ENCODE measurements at regions not wholly inside any gene's neighbourhood (a gene's known extent, or its start where the extent isn't known, plus 50 kb on each side); places are given as distances from the start of the nearest gene placed in this dataset.

DNA sequence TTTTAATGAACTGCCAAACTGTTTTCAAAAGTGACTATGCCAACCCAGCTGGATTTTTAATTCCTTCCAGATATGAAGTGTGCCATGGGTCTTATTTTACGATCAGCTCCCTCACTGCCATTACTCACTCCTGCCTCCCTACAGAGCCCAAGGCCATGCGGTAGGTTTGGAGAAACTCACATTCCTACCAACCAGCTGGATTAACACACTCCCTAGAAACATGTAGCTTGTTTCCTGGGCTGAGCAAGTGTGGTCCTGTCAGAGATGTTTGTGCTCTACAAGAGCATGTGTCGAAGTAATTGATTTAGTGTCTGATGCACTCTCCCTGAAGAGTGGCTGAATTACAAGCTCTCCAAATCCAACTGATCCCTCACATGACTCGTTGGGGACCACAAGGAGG, 82.5 kb downstream of the SPP2 start:
- DNase-seq (ENCODE audit: low read depth, low spot score) (no peak), FAIRE-seq (no peak)
- BruUV-seq (replicated peaks), result no TSS peak
- Histone ChIP-seq H2AFZ (ENCODE audit: low read depth, low read length) (no peak overlapping the region), H3K36me3 (ENCODE audit: control insufficient read depth in 2 of 2, extremely low read depth in 1 of 2, insufficient read depth in 2 of 2, low read length in 2 of 2) (no peaks in the 10 kb centered on the region), H3K9ac (replicated peaks; ENCODE audit: extremely low read depth, insufficient read depth, low read length) (no peak overlapping the region), H3K79me2 (ENCODE audit: control insufficient read depth, insufficient read depth, low read length) (no peaks in the 10 kb centered on the region), H3K9me1 (replicated peaks; ENCODE audit: control insufficient read depth, extremely low read depth, insufficient read depth, low read length) (no peaks in the 10 kb centered on the region), H3K27ac (ENCODE audit: insufficient read depth, low read depth, low read length) (no peak overlapping the region), H3K4me3 (replicated peaks in 1 of 3; ENCODE audit: insufficient read depth in 1 of 3, low read depth in 1 of 3, low read length in 3 of 3) (no peak overlapping the region), H3K4me1 (ENCODE audit: control insufficient read depth, extremely low read depth, insufficient read depth, low read length) (peaks cover 16% of the 10 kb centered on the region), H3K4me2 (ENCODE audit: insufficient read depth, low read length) (no peak overlapping the region), H4K20me1 (replicated peaks; ENCODE audit: control insufficient read depth, extremely low read depth, insufficient read depth, low read length) (no peaks in the 10 kb centered on the region), H3K27me3 (ENCODE audit: control insufficient read depth in 2 of 2, insufficient read depth in 2 of 2, low read length in 2 of 2) (peaks cover 3 to 12% of the 10 kb centered on the region in 2 experiments), H3K9me3 (replicated peaks; ENCODE audit: control insufficient read depth, insufficient read depth, low read length) (no peaks in the 10 kb centered on the region)
- intact Hi-C loops (cut with micrococcal nuclease), result no loop called here
- TF ChIP-seq JUN (IDR thresholded peaks at IDR 0.05; ENCODE audit: borderline replicate concordance, insufficient read depth, insufficient read length, low read depth) (no peak), POLR2A (IDR thresholded peaks at IDR 0.05; ENCODE audit: low read depth, low read length) (no peak), GATA2 (IDR thresholded peaks at IDR 0.05; ENCODE audit: insufficient read depth, insufficient read length, low read depth, low read length) (no peak), MYC (IDR thresholded peaks at IDR 0.05; ENCODE audit: low read depth, low read length) (no peak), EZH2 (IDR thresholded peaks at IDR 0.05; ENCODE audit: borderline replicate concordance, low read depth, low read length, severe bottlenecking) (no peak), POLR2AphosphoS5 (IDR thresholded peaks at IDR 0.05; ENCODE audit: insufficient read depth, low read depth, low read length) (no peak), FOS (IDR thresholded peaks at IDR 0.05; ENCODE audit: borderline replicate concordance, insufficient read depth, low read length) (no peak)
- TF ChIP-seq, protein P1, sequence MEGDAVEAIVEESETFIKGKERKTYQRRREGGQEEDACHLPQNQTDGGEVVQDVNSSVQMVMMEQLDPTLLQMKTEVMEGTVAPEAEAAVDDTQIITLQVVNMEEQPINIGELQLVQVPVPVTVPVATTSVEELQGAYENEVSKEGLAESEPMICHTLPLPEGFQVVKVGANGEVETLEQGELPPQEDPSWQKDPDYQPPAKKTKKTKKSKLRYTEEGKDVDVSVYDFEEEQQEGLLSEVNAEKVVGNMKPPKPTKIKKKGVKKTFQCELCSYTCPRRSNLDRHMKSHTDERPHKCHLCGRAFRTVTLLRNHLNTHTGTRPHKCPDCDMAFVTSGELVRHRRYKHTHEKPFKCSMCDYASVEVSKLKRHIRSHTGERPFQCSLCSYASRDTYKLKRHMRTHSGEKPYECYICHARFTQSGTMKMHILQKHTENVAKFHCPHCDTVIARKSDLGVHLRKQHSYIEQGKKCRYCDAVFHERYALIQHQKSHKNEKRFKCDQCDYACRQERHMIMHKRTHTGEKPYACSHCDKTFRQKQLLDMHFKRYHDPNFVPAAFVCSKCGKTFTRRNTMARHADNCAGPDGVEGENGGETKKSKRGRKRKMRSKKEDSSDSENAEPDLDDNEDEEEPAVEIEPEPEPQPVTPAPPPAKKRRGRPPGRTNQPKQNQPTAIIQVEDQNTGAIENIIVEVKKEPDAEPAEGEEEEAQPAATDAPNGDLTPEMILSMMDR (IDR thresholded peaks at IDR 0.05; ENCODE audit: extremely low read depth in 1 of 2, insufficient read depth in 1 of 2, low read depth in 1 of 2, low read length in 2 of 2), result no peak
- TF ChIP-seq, protein P2, sequence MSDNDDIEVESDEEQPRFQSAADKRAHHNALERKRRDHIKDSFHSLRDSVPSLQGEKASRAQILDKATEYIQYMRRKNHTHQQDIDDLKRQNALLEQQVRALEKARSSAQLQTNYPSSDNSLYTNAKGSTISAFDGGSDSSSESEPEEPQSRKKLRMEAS (IDR thresholded peaks at IDR 0.05; ENCODE audit: insufficient read depth, insufficient read length), result no peak
- dilution Hi-C loops (cut with MboI; ENCODE audit: extremely low pct_ligation_motif_present, low sequenced_read_pairs), result no loop called here
- ChIA-PET POLR2A (no interaction called here), CTCF (interaction anchor here (0.8 to 3.1 kb wide), 5 partner anchors 125 to 984 kb away, joined by 3 to 10 read pairs (median 7); partner anchors contain the start of gene ARL4C)
